HCT116 (cell line): ENCODE measurements at regions not wholly inside any gene's neighbourhood (a gene's known extent, or its start where the extent isn't known, plus 50 kb on each side); places are given as distances from the start of the nearest gene placed in this dataset.

ENCODE experiments used
- ATAC-seq: fragments of 200-7000 bp; cut with Tn5 transposase; 2 replicates; pipeline ENCODE4 v1.9.1; 2020; ENCODE audit warnings: mild to moderate bottlenecking, moderate library complexity
- BruUV-seq: library from RNA; stranded (reverse); fragments of 400-500 nt; replicated peaks from 2 replicates; lab custom pipeline; 2021; lab: Mats Ljungman, UMichigan
- CTCF ChIA-PET: fragments of 300-600 bp; sonication (Branson Sonifier 250); formaldehyde crosslinking; loops from one replicate; lab custom pipeline; 2021; ENCODE audit warnings: antibody characterized with exemption; lab: Charles Lee
- POLR2A ChIA-PET: fragments of 300-600, 350-600 bp; sonication (Branson Sonifier 250); formaldehyde crosslinking; loops from one replicate; lab custom pipeline; 2021; ENCODE audit warnings: antibody characterized with exemption; lab: Charles Lee
- RAD21 ChIA-PET, 2 experiments: fragments of 300-600 bp; sonication (Branson Sonifier 250); formaldehyde crosslinking; loops; one replicate each; lab custom pipeline; 2023; ENCODE audit warnings: low total read pairs in 2 of 2; ENCODE audit not compliant: uncharacterized antibody in 2 of 2, unreplicated experiment in 2 of 2, low non-redundant PET in 1 of 2; lab: Charles Lee
- DNase-seq: peaks from one replicate; pipeline ENCODE4 v3.0.0-alpha.2; 2010; ENCODE audit warnings: low read depth, low spot score
- H2AFZ ChIP-seq: fragments of 200-600 bp; shearing (Covaris generic), sonication (generic); 2 replicates; pipeline ENCODE4 v1.6.1; 2017; ENCODE audit warnings: low read depth, mixed run types, mixed read lengths, antibody characterized with exemption, low read length; ENCODE audit not compliant: poor library complexity, severe bottlenecking
- H3K27ac ChIP-seq: 2 replicates; pipeline ENCODE4 v1.5.1; 2012; ENCODE audit warnings: low read depth, low read length
- H3K27me3 ChIP-seq: fragments of 200-600 bp; sonication (generic); 2 replicates; pipeline ENCODE4 v1.6.1; 2016; ENCODE audit warnings: mixed run types, low read length, mixed read lengths; ENCODE audit not compliant: insufficient read depth
- H3K36me3 ChIP-seq, 2 experiments: fragments of 200-500 bp in 1 of 2; fragments of 200-600 bp in 1 of 2; sonication (Bioruptor generic) in 1 of 2; sonication (generic) in 1 of 2; 2 replicates each; pipeline versions ENCODE4 v1.5.1 to v1.6.1; 2014 to 2016; ENCODE audit warnings: low read length in 2 of 2, inconsistent platforms in 1 of 2, mixed read lengths in 1 of 2, mixed run types in 1 of 2; ENCODE audit not compliant: insufficient read depth in 2 of 2, control insufficient read depth in 1 of 2
- H3K4me1 ChIP-seq, 2 experiments: fragments of 200-600 bp in 1 of 2; sonication (generic) in 1 of 2; 2 replicates each; pipeline versions ENCODE4 v1.5.1 to v1.6.1; 2012 to 2017; ENCODE audit warnings: low read length in 2 of 2, inconsistent platforms in 1 of 2, mild to moderate bottlenecking in 1 of 2, mixed read lengths in 1 of 2, mixed run types in 1 of 2, moderate library complexity in 1 of 2; ENCODE audit not compliant: insufficient read depth in 2 of 2, control insufficient read depth in 1 of 2
- H3K4me2 ChIP-seq: fragments of 200-600 bp; sonication (generic); 2 replicates; pipeline ENCODE4 v1.6.1; 2017; ENCODE audit warnings: mixed run types, low read length, mixed read lengths
- H3K4me3 ChIP-seq, 2 experiments: fragments of 200-600 bp in 1 of 2; sonication (generic) in 1 of 2; replicated peaks in 1 of 2; 2 replicates each; pipeline ENCODE4 v1.5.1; 2011 to 2016; ENCODE audit warnings: low read length in 2 of 2, control low read depth in 1 of 2, low read depth in 1 of 2, mild to moderate bottlenecking in 1 of 2, mixed read lengths in 1 of 2, mixed run types in 1 of 2
- H3K79me2 ChIP-seq: fragments of 200-600 bp; sonication (generic); 2 replicates; pipeline ENCODE4 v1.6.1; 2017; ENCODE audit warnings: mild to moderate bottlenecking, mixed run types, low read length, moderate library complexity, mixed read lengths; ENCODE audit not compliant: insufficient read depth
- H3K9ac ChIP-seq: fragments of 200-600 bp; sonication (generic); 2 replicates; pipeline ENCODE4 v1.6.1; 2016; ENCODE audit warnings: low read length, mixed read lengths
- H3K9me2 ChIP-seq: fragments of 200-600 bp; sonication (generic), shearing (Covaris generic); 2 replicates; pipeline ENCODE4 v1.6.1; 2017; ENCODE audit warnings: mixed run types, mild to moderate bottlenecking, moderate library complexity; ENCODE audit not compliant: insufficient read depth
- H3K9me3 ChIP-seq, 2 experiments: fragments of 200-500 bp in 1 of 2; fragments of 200-600 bp in 1 of 2; sonication (Bioruptor generic) in 1 of 2; sonication (generic) in 1 of 2; 2 replicates each; pipeline ENCODE4 v1.6.1; 2014 to 2017; ENCODE audit warnings: low read length in 2 of 2, mixed read lengths in 2 of 2, inconsistent platforms in 1 of 2, low read depth in 1 of 2, mild to moderate bottlenecking in 1 of 2, mixed run types in 1 of 2, moderate library complexity in 1 of 2; ENCODE audit not compliant: control insufficient read depth in 1 of 2, insufficient read depth in 1 of 2
- H4K20me1 ChIP-seq: fragments of 200-600 bp; sonication (generic), shearing (Covaris generic); 2 replicates; pipeline ENCODE4 v1.6.1; 2017; ENCODE audit warnings: mixed run types, mild to moderate bottlenecking, moderate library complexity; ENCODE audit not compliant: insufficient read depth
- CBX3 ChIP-seq: IDR thresholded peaks from 2 replicates; pipeline ENCODE4 v1.6.1; 2012; ENCODE audit warnings: low read depth
- EZH2 ChIP-seq: fragments of 200-600 bp; sonication (generic); IDR thresholded peaks from 2 replicates; pipeline ENCODE4 v1.6.1; 2017; ENCODE audit warnings: antibody characterized with exemption, mixed run types
- POLR2A ChIP-seq: IDR thresholded peaks from 2 replicates; pipeline ENCODE4 v1.7.0; 2011; ENCODE audit warnings: borderline replicate concordance; ENCODE audit not compliant: insufficient read depth, insufficient read length; ENCODE audit errors: extremely low read depth
- YY1 ChIP-seq: IDR thresholded peaks from 2 replicates; pipeline ENCODE4 v1.6.1; 2011; ENCODE audit warnings: low read length, low read depth, moderate library complexity, mild to moderate bottlenecking; ENCODE audit not compliant: insufficient replicate concordance; ENCODE audit errors: extremely low read depth
- ZNF274 ChIP-seq: fragments of 200-500 bp; sonication (Bioruptor generic); IDR thresholded peaks from 2 replicates; pipeline ENCODE4 v1.6.1; 2014; ENCODE audit warnings: mild to moderate bottlenecking, low read depth, low read length, inconsistent platforms
- intact Hi-C: fragments of 100-400 bp; cut with micrococcal nuclease; formaldehyde crosslinking; loops from 2 replicates; pipeline ENCODE4 v1.10.0; 2022
- TF ChIP-seq, protein P1 (sequence below), 3 experiments: fragments of 200-600 bp in 1 of 3; sonication (generic) in 1 of 3; IDR thresholded peaks in 2 of 3; conservative IDR thresholded peaks in 1 of 3; 2 replicates each; pipeline ENCODE4 v1.5.1; 2012 to 2017; ENCODE audit warnings: low read depth in 2 of 3, low read length in 2 of 3, antibody characterized with exemption in 1 of 3, borderline replicate concordance in 1 of 3, control low read depth in 1 of 3, mild to moderate bottlenecking in 1 of 3, mixed read lengths in 1 of 3, mixed run types in 1 of 3, moderate library complexity in 1 of 3; ENCODE audit not compliant: insufficient read depth in 1 of 3

DNA sequence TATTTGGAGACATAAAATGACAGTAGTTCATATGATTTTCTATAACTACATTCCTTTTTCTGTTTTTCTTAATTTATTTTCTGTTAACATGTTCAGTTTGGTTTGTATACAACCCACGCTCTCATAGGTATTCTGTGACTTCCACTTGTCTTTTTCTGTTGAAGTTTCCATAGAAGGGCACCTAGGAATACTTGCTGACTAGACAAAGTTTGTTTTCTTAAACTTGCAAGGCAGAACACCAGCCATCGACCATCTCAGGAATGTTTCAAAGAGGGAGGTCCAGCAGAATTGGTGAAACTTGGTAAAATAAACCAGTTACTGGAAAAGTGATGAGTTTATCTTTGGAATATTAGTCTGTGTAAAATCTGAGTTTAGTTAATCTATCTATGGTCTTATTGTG lies 403.2 kb upstream of the CADM2 start:
- Histone ChIP-seq H3K79me2 (no peaks in the 10 kb centered on the region), H3K27me3 (no peaks in the 10 kb centered on the region), H2AFZ (no peak overlapping the region), H3K36me3 (no peaks in the 10 kb centered on the region), H3K4me2 (no peak overlapping the region), H3K4me1 (no peaks in the 10 kb centered on the region), H3K9me3 (peaks cover 8 to 12% of the 10 kb centered on the region in 2 experiments; a peak in 2 of 4 replicates), H4K20me1 (no peaks in the 10 kb centered on the region), H3K27ac (no peak overlapping the region), H3K9ac (no peak overlapping the region), H3K9me2 (no peaks in the 10 kb centered on the region), H3K4me3 (no peak overlapping the region)
- TF ChIP-seq, protein P1, sequence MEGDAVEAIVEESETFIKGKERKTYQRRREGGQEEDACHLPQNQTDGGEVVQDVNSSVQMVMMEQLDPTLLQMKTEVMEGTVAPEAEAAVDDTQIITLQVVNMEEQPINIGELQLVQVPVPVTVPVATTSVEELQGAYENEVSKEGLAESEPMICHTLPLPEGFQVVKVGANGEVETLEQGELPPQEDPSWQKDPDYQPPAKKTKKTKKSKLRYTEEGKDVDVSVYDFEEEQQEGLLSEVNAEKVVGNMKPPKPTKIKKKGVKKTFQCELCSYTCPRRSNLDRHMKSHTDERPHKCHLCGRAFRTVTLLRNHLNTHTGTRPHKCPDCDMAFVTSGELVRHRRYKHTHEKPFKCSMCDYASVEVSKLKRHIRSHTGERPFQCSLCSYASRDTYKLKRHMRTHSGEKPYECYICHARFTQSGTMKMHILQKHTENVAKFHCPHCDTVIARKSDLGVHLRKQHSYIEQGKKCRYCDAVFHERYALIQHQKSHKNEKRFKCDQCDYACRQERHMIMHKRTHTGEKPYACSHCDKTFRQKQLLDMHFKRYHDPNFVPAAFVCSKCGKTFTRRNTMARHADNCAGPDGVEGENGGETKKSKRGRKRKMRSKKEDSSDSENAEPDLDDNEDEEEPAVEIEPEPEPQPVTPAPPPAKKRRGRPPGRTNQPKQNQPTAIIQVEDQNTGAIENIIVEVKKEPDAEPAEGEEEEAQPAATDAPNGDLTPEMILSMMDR (IDR thresholded peaks at IDR 0.05 in 2 of 3, conservative IDR thresholded peaks at IDR 0.05 in 1 of 3; ENCODE audit: borderline replicate concordance in 1 of 3, insufficient read depth in 1 of 3, low read depth in 2 of 3, low read length in 2 of 3) = no peak
- POLR2A ChIA-PET = no interaction called here
- CTCF ChIA-PET = no interaction called here
- ATAC-seq (no peak), DNase-seq (no peak)
- RAD21 ChIA-PET = no interaction called here
- intact Hi-C loops = no loop called here
- no TSS peak for BruUV-seq

DNA sequence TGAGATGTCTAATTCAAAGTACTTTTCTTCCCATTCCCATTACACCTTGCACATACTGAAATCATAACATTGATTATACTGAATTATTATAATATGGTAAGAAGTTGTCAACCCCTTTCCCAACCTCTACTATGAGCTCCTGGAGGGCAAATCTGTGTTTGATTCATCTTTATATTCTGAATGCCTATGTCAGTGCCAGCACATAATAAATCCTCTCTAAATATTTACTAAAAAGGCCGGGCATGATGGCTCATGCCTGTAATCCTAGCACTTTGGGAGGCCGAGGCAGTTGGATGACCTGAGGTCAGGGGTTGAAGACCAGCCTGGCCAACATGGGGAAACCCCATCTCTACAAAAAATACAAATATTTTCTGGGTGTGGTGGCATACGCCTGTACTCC lies 392.5 kb upstream of the CADM2 start:
- intact Hi-C loops = no loop called here
- Histone ChIP-seq H3K9ac (no peak overlapping the region), H2AFZ (no peak overlapping the region), H3K27me3 (no peaks in the 10 kb centered on the region), H3K9me3 (peaks cover 0 to 22% of the 10 kb centered on the region in 2 experiments; a peak in 1 of 4 replicates), H3K27ac (no peak overlapping the region), H3K9me2 (no peaks in the 10 kb centered on the region), H3K4me3 (no peak overlapping the region), H3K4me2 (no peak overlapping the region), H4K20me1 (no peaks in the 10 kb centered on the region), H3K4me1 (no peaks in the 10 kb centered on the region), H3K36me3 (no peaks in the 10 kb centered on the region), H3K79me2 (no peaks in the 10 kb centered on the region)
- no TSS peak for BruUV-seq
- ChIA-PET CTCF (no interaction called here), POLR2A (no interaction called here), RAD21 (no interaction called here)
- no peak for TF ChIP-seq ZNF274
- TF ChIP-seq CBX3 = no peak
- TF ChIP-seq YY1 = no peak
- no peak for TF ChIP-seq POLR2A
- no peak for TF ChIP-seq EZH2
- no peak for DNase-seq
- no peak for ATAC-seq
